ENCODE measurements at regions not wholly inside any gene's neighbourhood (a gene's known extent, or its start where the extent isn't known, plus 50 kb on each side); places are given as distances from the start of the nearest gene placed in this dataset.

- TF ChIP-seq CTCF (IDR thresholded peaks at IDR 0.05) (no peak), POLR2A (IDR thresholded peaks at IDR 0.05) (no peak)
Measured at GRCh38 chr19:29076161-29076560, 136.8 kb downstream of the UQCRFS1 start.
